GM21737 (cell line): ENCODE measurements at regions not wholly inside any gene's neighbourhood (a gene's known extent, or its start where the extent isn't known, plus 50 kb on each side); places are given as distances from the start of the nearest gene placed in this dataset.

Source experiments
- ATAC-seq: cut with Tn5 transposase; IDR thresholded peaks from one replicate; pipeline ENCODE4 v1.9.1; 2021; ENCODE audit warnings: mild to moderate bottlenecking, moderate library complexity; ENCODE audit not compliant: unreplicated experiment

- ATAC-seq: no peak
Observed at GRCh38 chr10:2660276-2660675, 407.1 kb upstream of the PFKP start.

GRCh38 chr10:2659660-2660209, 407.6 kb upstream of the PFKP start:
- no peak for ATAC-seq

- ATAC-seq: no peak
Observed at GRCh38 chr10:2658780-2659179, 408.6 kb upstream of the PFKP start.

GRCh38 chr10:2650328-2650727, 417.0 kb upstream of the PFKP start:
- ATAC-seq: no peak

GRCh38 chr10:2641028-2641427, 426.3 kb upstream of the PFKP start:
- no peak for ATAC-seq

GRCh38 chr10:2633630-2634029, 433.7 kb upstream of the PFKP start:
- no peak for ATAC-seq

- ATAC-seq: no peak
Observed at GRCh38 chr10:2631557-2632205, 435.7 kb upstream of the PFKP start.

- ATAC-seq: no peak
Observed at GRCh38 chr10:2628705-2629104, 438.6 kb upstream of the PFKP start.

GRCh38 chr10:2627969-2628368, 439.4 kb upstream of the PFKP start:
- ATAC-seq: no peak

GRCh38 chr10:2625094-2625493, 442.3 kb upstream of the PFKP start:
- no peak for ATAC-seq

GRCh38 chr10:2623675-2624274, 443.6 kb upstream of the PFKP start:
- ATAC-seq: no peak

GRCh38 chr10:2620827-2621521, 446.4 kb upstream of the PFKP start:
- ATAC-seq: no peak

GRCh38 chr10:2619916-2620315, 447.4 kb upstream of the PFKP start:
- ATAC-seq: no peak

GRCh38 chr10:2619472-2619871, 447.9 kb upstream of the PFKP start:
- no peak for ATAC-seq

GRCh38 chr10:2618690-2619089, 448.7 kb upstream of the PFKP start:
- no peak for ATAC-seq

- no peak for ATAC-seq
Observed at GRCh38 chr10:2616215-2616614, 451.1 kb upstream of the PFKP start.

GRCh38 chr10:2611603-2612002, 455.7 kb upstream of the PFKP start:
- ATAC-seq: no peak

- ATAC-seq: no peak
Observed at GRCh38 chr10:2610946-2611345, 456.4 kb upstream of the PFKP start.

GRCh38 chr10:2604891-2605290, 462.5 kb upstream of the PFKP start:
- no peak for ATAC-seq

- ATAC-seq: no peak
Observed at GRCh38 chr10:2599571-2599970, 467.8 kb upstream of the PFKP start.

- no peak for ATAC-seq
Observed at GRCh38 chr10:2592360-2593160, 474.8 kb upstream of the PFKP start.
